ENCODE measurements at regions not wholly inside any gene's neighbourhood (a gene's known extent, or its start where the extent isn't known, plus 50 kb on each side); places are given as distances from the start of the nearest gene placed in this dataset.
"Not testable (repeated sequence)": the region's sequence is repeated elsewhere in the genome, so short reads cannot be mapped to it uniquely, and the experiment has no call there.

DNA sequence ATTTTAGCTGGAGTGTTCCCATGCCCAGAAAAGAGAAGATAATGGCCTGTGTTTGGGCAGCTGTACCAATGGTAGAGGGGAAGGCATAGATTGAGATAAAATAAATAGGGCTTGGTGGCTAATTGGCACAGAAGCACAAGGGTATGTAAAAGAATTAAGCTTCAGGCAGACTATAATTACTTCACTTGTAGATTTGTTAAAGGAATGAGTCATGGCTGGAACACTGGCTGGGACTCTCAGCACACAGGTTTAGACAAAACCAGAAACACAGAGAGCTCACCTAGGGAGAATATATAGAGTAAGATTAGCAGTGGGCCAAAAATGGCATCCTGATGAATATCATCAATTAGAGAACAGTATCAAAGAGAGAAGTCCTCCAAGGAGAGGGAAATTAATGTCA is 198.3 kb upstream of the FIGN start:
- Histone ChIP-seq H3K27me3 (no peaks in the 10 kb centered on the region), H3K27ac (no peak overlapping the region), H3K36me3 (no peaks in the 10 kb centered on the region), H3K4me1 (no peaks in the 10 kb centered on the region), H3K4me3 (no peak overlapping the region), H3K9me3 (no peaks in the 10 kb centered on the region)
- ATAC-seq: no peak
- TF ChIP-seq, protein P1, sequence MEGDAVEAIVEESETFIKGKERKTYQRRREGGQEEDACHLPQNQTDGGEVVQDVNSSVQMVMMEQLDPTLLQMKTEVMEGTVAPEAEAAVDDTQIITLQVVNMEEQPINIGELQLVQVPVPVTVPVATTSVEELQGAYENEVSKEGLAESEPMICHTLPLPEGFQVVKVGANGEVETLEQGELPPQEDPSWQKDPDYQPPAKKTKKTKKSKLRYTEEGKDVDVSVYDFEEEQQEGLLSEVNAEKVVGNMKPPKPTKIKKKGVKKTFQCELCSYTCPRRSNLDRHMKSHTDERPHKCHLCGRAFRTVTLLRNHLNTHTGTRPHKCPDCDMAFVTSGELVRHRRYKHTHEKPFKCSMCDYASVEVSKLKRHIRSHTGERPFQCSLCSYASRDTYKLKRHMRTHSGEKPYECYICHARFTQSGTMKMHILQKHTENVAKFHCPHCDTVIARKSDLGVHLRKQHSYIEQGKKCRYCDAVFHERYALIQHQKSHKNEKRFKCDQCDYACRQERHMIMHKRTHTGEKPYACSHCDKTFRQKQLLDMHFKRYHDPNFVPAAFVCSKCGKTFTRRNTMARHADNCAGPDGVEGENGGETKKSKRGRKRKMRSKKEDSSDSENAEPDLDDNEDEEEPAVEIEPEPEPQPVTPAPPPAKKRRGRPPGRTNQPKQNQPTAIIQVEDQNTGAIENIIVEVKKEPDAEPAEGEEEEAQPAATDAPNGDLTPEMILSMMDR (IDR thresholded peaks at IDR 0.05): no peak
- TF ChIP-seq EP300 (IDR thresholded peaks at IDR 0.05) (no peak), POLR2AphosphoS5 (IDR thresholded peaks at IDR 0.05) (no peak), POLR2A (IDR thresholded peaks at IDR 0.05) (no peak)

DNA sequence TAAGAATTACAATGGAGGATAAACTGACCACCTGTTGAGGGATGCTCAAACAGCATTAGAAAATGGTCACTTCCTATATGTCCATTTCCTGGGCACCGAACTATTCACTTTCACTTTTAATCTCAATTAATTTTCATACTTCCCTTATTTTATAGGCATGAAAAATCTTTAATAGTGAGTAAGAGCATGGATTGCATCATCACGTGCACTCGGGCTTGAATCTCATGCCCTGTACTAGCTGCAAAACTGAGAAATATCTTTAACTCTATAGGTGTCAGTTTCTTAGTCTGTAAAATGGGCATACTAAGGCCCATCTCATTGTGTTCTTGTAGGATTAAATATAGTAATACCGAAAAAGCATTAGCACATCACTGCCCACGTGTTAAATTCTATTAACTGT is 183.9 kb upstream of the FIGN start:
- Histone ChIP-seq H3K27me3 (no peaks in the 10 kb centered on the region), H3K9me3 (no peaks in the 10 kb centered on the region), H3K4me1 (no peaks in the 10 kb centered on the region), H3K36me3 (no peaks in the 10 kb centered on the region), H3K4me3 (no peak overlapping the region), H3K27ac (no peak overlapping the region)
- TF ChIP-seq EP300 (IDR thresholded peaks at IDR 0.05) (no peak), POLR2AphosphoS5 (IDR thresholded peaks at IDR 0.05) (no peak)
- no peak for ATAC-seq
- WGBS, 2 donors (ENCODE audit: low coverage in 1 of 2): 66 to 83% methylated on average over 4 to 5 of the region's 5 CpGs

DNA sequence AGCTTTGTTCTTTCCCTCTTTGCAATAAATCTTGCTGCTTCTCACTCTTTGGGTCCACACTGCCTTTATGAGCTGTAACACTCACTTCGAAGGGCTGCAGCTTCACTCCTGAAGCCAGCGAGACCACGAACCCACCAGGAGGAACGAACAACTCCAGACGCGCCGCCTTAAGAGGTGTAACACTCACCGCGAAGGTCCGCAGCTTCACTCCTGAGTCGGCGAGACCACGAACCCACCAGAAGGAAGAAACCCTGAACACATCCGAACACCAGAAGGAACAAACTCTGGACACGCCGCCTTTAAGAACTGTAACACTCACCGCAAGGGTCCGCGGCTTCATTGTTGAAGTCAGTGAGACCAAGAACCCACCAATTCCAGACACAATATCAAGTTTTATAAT is 178.7 kb upstream of the FIGN start:
- not testable (repeated sequence) for H3K27me3 ChIP-seq, H3K27ac ChIP-seq, H3K4me3 ChIP-seq, H3K4me1 ChIP-seq, H3K9me3 ChIP-seq, ATAC-seq, H3K36me3 ChIP-seq
- WGBS, 2 donors (ENCODE audit: low coverage in 1 of 2): 94 to 100% methylated on average over 1 to 13 of the region's 19 CpGs

DNA sequence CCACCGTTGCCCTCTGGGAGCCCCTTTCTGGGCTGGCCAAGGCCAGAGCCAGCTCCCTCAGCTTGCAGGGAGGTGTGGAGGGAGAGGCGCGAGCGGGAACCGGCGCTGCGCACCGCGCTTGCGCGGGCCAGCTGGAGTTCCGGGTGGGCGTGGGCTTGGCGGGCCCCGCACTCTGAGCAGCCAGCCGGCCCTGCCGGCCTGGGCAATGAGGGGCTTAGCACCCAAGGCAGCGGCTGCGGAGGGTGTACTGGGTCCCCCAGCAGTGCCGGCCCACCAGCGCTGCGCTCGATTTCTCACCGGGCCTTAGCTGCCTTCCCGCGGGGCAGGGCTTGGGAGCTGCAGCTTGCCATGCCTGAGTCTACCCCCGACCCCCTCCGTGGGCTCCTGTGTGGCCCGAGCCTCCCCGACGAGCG is 177.7 kb upstream of the FIGN start:
- Histone ChIP-seq H3K9me3 (peaks cover 0 to 13% (median 0%) of the 10 kb centered on the region in 3 donors), H3K4me3 (peak overlapping the region in 1 of 2 donors; percentile 28)
- H3K36me3 ChIP-seq, ATAC-seq, H3K4me1 ChIP-seq, H3K27ac ChIP-seq, H3K27me3 ChIP-seq: not testable (repeated sequence)
- WGBS, 2 donors (ENCODE audit: low coverage in 1 of 2): 80% methylated on average over 1 of the region's 32 CpGs; no CpG with 5 or more reads in 1 of the 2 donors

DNA sequence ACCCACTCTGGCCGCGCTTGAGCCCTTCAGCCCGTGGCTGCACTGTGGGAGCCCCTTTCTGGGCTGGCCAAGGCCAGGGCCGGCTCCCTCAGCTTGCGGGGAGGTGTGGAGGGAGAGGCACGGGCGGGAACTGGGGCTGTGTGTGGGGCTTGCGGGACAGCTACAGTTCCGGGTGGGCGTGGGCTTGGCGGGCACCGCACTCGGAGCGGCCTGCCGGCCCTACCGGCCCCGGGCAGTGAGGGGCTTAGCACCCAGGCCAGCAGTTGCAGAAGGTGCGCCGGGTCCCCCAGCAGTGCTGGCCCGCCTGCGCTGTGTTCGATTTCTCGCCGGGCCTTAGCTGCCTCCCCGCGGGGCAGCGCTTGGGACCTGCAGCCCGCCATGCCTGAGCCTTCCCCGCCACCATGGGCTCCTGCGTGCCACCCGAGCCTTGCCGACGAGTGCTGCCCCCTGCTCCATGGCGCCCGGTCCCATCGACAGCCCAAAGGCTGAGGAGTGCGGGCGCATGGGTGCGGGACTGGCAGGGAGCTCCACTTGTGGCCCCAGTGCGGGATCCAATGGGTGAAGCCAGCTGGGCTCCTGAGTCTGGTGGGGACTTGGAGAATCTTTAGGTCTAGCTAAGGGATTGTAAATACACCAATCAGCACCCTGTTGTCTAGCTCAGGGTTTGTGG is 173.7 kb upstream of the FIGN start:
- WGBS, 2 donors (ENCODE audit: low coverage in 1 of 2): no CpG with 5 or more reads among the region's 40 CpGs
- Histone ChIP-seq H3K4me1 (no peaks in the 10 kb centered on the region), H3K9me3 (peaks cover 0 to 13% (median 0%) of the 10 kb centered on the region in 3 donors), H3K36me3 (no peaks in the 10 kb centered on the region), H3K27ac (no peak overlapping the region), H3K27me3 (no peaks in the 10 kb centered on the region), H3K4me3 (no peak overlapping the region)
- ATAC-seq: no peak
- TF ChIP-seq POLR2AphosphoS5 (IDR thresholded peaks at IDR 0.05) (no peak), POLR2A (IDR thresholded peaks at IDR 0.05) (no peak), EP300 (IDR thresholded peaks at IDR 0.05) (no peak)
- TF ChIP-seq, protein P1 (IDR thresholded peaks at IDR 0.05): no peak

DNA sequence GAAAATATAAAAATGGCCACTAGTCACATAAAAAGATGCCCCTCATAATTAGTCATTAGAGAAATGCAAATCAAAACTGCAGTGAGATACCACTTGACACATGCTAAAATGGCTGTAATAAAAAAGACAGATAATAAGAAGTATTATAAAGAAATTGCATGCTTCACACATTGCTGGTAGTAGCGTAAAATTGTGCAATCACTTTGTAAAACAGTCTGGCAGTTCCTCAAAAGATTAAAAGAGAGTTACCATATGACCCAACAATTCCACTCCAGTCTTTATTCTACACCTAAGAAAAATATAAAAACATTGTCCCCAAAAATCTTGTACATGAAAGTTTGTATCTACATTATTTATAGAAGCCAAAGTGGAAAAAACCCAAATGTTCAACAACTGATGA is 170.6 kb upstream of the FIGN start:
- Histone ChIP-seq H3K9me3 (peaks cover 0 to 14% (median 0%) of the 10 kb centered on the region in 3 donors), H3K4me3 (no peak overlapping the region), H3K27ac (no peak overlapping the region), H3K36me3 (no peaks in the 10 kb centered on the region), H3K27me3 (no peaks in the 10 kb centered on the region), H3K4me1 (no peaks in the 10 kb centered on the region)
- TF ChIP-seq, protein P1 (IDR thresholded peaks at IDR 0.05): no peak
- TF ChIP-seq POLR2AphosphoS5 (IDR thresholded peaks at IDR 0.05): no peak
- no peak for TF ChIP-seq POLR2A (IDR thresholded peaks at IDR 0.05)
- TF ChIP-seq EP300 (IDR thresholded peaks at IDR 0.05): no peak
- no peak for ATAC-seq
- WGBS, 2 donors (ENCODE audit: low coverage in 1 of 2): 83% methylated on average over 1 of the region's 1 CpG

All from gastroesophageal sphincter (tissue), 4 donors.